ENCODE measurements at regions not wholly inside any gene's neighbourhood (a gene's known extent, or its start where the extent isn't known, plus 50 kb on each side); places are given as distances from the start of the nearest gene placed in this dataset.
"Not testable (repeated sequence)": the region's sequence is repeated elsewhere in the genome, so short reads cannot be mapped to it uniquely, and the experiment has no call there.

- DNase-seq (ENCODE audit: low read depth, low spot score) = no peak
- in situ Hi-C loops (cut with HindIII; ENCODE audit: low pct_unique_long_range_greater_than_20kb, low sequenced_read_pairs) = no loop called here
These were observed 189.4 kb downstream of the UBE3A start for GRCh38 chr15:25249236-25250010.

DNA sequence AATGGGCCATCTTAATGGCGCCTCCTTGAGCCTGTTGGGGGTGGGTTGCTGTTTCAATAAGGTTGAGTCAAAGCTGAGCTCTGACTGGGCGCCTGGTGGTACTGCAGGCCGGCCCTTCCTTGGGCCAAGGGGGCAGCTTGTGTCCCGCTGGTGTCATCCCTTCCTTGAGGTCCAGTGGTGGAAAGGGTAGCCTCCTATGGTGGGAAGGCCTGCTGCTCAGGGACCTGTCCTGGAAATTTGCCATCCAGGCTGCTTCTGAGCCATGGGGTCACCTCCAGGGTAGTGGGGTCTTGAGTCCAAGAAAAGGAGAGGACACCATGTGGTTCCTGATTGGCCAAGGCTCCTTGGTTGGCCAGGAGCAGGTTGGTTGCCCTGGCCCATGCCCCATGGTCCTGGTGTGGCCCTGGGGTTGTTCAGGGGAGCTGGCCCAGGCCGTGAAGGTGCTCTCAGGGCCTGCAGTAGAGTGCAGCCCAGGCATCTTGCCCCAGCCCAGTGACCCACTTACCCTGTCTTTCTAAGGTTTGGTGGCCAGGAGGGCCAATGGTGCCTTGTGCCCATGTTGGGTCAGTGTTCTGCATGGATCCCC is 188.7 kb downstream of the UBE3A start:
- DNase-seq (ENCODE audit: low read depth, low spot score) = no peak
- in situ Hi-C loops (cut with HindIII; ENCODE audit: low pct_unique_long_range_greater_than_20kb, low sequenced_read_pairs) = no loop called here

DNA sequence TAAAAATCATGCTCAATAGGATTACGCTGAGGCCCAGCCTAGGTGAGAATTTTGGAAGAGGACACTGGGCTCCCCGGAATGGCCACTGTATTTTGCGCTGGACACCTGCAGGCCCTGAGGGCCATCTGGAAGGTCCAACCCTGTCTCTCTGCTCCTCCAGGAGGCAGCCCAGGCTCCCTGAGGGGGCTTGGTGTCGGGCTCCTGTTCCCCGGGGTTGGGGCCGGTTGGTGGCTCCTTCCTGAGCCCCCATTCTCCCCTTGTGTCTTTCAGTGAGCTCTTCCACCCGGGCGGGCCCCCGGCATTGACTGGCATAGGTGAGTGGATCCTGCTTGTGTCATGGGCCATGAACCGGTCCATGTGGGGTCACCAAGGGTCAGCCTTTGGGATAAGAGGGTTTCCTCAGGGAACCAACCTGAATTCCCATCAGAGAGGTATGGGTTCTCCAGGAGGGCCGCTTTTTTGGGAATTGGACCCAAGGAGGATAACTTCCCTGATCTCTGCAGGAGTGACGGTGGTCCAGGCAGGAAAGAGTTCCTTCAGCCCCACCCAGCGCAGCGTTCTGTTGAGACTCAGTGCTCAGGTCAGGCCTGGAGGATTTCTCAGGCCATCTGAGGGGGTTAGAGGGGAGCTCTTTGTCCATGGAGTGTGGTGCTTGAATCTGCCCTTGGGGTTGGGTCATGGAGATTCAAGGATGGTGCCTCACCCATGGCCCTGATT is 187.8 kb downstream of the UBE3A start:
- in situ Hi-C loops (cut with HindIII; ENCODE audit: low pct_unique_long_range_greater_than_20kb, low sequenced_read_pairs) = no loop called here

DNA sequence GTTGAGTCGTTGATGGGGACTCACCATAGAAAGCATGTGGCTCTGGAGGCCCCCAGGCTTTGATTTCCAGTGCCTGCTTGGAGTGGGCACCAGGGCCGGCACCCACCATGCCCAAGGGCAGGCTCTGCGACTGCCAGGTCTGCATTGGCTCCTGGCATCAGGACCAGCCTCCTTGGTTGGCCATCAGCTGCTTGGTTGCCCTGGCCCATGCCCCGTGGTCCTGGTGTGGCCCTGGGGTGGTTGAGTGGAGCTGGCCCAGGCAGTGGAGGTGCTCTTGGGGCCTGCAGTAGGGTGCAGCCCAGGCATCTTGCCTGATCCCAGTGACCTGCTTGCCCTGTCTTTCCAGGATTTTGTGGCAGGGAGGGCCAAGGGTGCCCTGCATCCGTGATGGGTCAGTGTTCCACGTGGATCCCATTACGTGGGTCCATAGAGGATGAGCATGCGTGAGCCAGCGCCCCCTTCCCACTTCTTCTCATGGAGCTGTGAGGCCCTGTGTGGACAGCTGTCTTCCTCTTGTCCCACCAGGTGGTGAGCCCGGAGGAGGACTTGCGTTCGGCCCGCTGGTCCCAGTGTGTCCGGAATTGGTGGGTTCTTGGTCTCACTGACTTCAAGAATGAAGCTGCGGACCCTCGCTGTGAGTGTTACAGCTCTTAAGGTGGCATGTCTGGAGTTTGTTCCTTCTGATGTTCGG is 187.0 kb downstream of the UBE3A start:
- in situ Hi-C loops (cut with HindIII; ENCODE audit: low pct_unique_long_range_greater_than_20kb, low sequenced_read_pairs) = no loop called here
- DNase-seq (ENCODE audit: low read depth, low spot score) = no peak

More for the DNA sequence above, 187.8 kb downstream of the UBE3A start:
- no peak for DNase-seq (ENCODE audit: low read depth, low spot score)

DNA sequence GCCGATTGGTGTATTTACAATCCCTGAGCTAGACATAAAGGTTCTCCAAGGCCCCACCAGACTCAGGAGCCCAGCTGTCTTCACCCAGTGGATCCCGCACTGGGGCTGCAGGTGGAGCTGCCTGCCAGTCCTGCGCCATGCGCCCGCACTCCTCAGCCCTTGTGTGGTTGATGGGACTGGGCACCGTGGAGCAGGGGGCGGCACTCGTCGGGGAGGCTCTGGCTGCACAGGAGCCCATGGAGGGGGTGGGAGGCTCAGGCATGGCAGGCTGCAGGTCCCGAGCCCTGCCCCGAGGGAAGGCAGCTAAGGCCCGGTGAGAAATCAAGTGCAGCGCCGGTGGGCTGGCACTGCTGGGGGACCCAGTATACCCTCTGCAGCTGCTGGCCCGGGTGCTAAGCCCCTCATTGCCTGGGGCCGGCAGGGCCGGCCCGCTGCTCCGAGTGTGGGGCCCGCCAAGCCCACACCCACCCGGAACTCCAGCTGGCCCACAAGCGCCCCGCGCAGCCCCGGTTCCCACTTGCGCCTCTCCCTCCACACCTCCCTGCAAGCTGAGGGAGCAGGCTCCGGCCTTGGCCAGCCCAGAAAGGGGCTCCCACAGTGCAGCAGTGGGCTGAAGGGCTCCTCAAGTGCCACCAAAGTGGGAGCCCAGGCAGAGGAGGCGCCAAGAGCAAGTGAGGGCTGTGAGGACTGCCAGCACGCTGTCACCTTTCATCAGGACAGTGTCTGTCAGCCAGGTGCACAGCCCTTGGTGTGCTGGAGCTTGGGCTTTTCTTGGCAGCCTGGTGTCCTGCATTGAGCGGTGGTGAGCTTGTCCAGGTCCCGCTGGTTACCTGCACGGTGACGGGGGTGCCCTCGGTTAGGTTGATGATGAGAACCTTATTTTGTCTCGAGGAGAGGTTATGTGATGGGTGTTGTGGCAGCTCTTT is 185.5 kb downstream of the UBE3A start:
- in situ Hi-C loops (cut with HindIII; ENCODE audit: low pct_unique_long_range_greater_than_20kb, low sequenced_read_pairs); DNase-seq (ENCODE audit: low read depth, low spot score): not testable (repeated sequence)

DNA sequence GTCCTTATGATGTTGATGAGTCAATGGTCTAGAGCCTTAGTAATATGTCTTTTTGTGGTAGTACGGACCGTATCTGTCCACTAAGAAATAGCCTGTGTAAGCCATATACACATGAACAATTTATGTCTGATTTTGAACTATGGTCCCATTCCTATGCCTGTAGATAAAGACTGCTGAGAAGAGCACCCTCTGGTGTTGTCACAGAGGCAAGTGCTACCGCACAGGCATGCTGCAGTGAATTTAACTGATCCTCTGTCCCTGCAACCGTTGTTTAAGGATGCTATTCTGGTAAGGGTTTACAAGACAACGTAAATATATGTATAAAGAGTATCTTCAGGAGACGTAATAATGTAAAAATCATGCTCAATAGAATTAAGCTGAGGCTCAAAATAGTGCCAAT is 170.7 kb downstream of the UBE3A start:
- DNase-seq (ENCODE audit: low read depth, low spot score) = peak; percentile 46

More for the DNA sequence above, 170.7 kb downstream of the UBE3A start:
- in situ Hi-C loops (cut with HindIII; ENCODE audit: low pct_unique_long_range_greater_than_20kb, low sequenced_read_pairs) = no loop called here

Small RNAs in the stretch of these regions (small RNA-seq; reads per million reads assigned to genes)
- 0 reads per million in 2 experiments for gene RF00105
- 0 reads per million in 2 experiments for gene SNORD115-1
- 0 to 0.21 reads per million in 2 experiments for gene SNORD115-10
- gene SNORD115-11 = 0 reads per million in 2 experiments
- gene SNORD115-12 = 0 reads per million in 2 experiments
- 0 to 0.15 reads per million in 2 experiments for gene SNORD115-14
- gene SNORD115-15 = 0 to 0.35 reads per million in 2 experiments
- gene SNORD115-16 = 0 to 0.15 reads per million in 2 experiments
- gene SNORD115-17 = 0 to 0.10 reads per million in 2 experiments
- 0 reads per million in 2 experiments for gene SNORD115-18
- 0 reads per million in 2 experiments for gene SNORD115-19
- gene SNORD115-2 = 0 reads per million in 2 experiments
- 0.06 to 0.14 reads per million in 2 experiments for gene SNORD115-20
- gene SNORD115-21 = 0.04 to 0.10 reads per million in 2 experiments
- gene SNORD115-22 = 0 reads per million in 2 experiments
- 0 to 0.21 reads per million in 2 experiments for gene SNORD115-23
- 0 reads per million in 2 experiments for gene SNORD115-24
- 0 reads per million in 2 experiments for gene SNORD115-25
- gene SNORD115-27 = 0 reads per million in 2 experiments
- 0 reads per million in 2 experiments for gene SNORD115-28
- gene SNORD115-29 = 0 reads per million in 2 experiments
- gene SNORD115-3 = 0 to 0.04 reads per million in 2 experiments
- gene SNORD115-30 = 0 to 0.06 reads per million in 2 experiments
- 0 to 0.02 reads per million in 2 experiments for gene SNORD115-31
- 0 to 0.08 reads per million in 2 experiments for gene SNORD115-32
- gene SNORD115-33 = 0 to 0.12 reads per million in 2 experiments
- 0 to 0.04 reads per million in 2 experiments for gene SNORD115-34
- gene SNORD115-35 = 0 to 0.02 reads per million in 2 experiments
- 0 reads per million in 2 experiments for gene SNORD115-36
- 0 reads per million in 2 experiments for gene SNORD115-37
- 0 to 0.10 reads per million in 2 experiments for gene SNORD115-38
- gene SNORD115-39 = 0 to 0.02 reads per million in 2 experiments
- 0 to 0.02 reads per million in 2 experiments for gene SNORD115-4
- 0.08 to 0.19 reads per million in 2 experiments for gene SNORD115-40
- gene SNORD115-41 = 0 to 0.33 reads per million in 2 experiments
- 0 to 0.10 reads per million in 2 experiments for gene SNORD115-42
- gene SNORD115-43 = 0 reads per million in 2 experiments
- 0 to 0.19 reads per million in 2 experiments for gene SNORD115-44
- gene SNORD115-45 = 0 reads per million in 2 experiments
- 0 reads per million in 2 experiments for gene SNORD115-46
- 0 reads per million in 2 experiments for gene SNORD115-47
- gene SNORD115-5 = 0 to 0.04 reads per million in 2 experiments
- gene SNORD115-6 = 0 to 0.02 reads per million in 2 experiments
- 0 reads per million in 2 experiments for gene SNORD115-7
- gene SNORD115-8 = 0.12 to 0.14 reads per million in 2 experiments
- gene SNORD115-9 = 0 reads per million in 2 experiments
- 39.2 to 106 reads per million in 2 experiments for gene SNORD116-1
- 0 to 0.05 reads per million in 2 experiments for gene SNORD116-10
- gene SNORD116-11 = 2.3 to 3.5 reads per million in 2 experiments
- 6.1 to 6.3 reads per million in 2 experiments for gene SNORD116-12
- 13.3 to 29.3 reads per million in 2 experiments for gene SNORD116-13
- gene SNORD116-14 = 112 to 249 reads per million in 2 experiments
- 50.9 to 101 reads per million in 2 experiments for gene SNORD116-15
- gene SNORD116-16 = 269 to 494 reads per million in 2 experiments
- 0.62 to 0.81 reads per million in 2 experiments for gene SNORD116-17
- 177 to 445 reads per million in 2 experiments for gene SNORD116-18
- gene SNORD116-19 = 0.19 to 0.33 reads per million in 2 experiments
- gene SNORD116-2 = 21.6 to 53.5 reads per million in 2 experiments
- gene SNORD116-22 = 0 reads per million in 2 experiments
- gene SNORD116-23 = 21.3 to 37.5 reads per million in 2 experiments
- 500 to 531 reads per million in 2 experiments for gene SNORD116-24
- 83.1 to 172 reads per million in 2 experiments for gene SNORD116-25
- 267 to 268 reads per million in 2 experiments for gene SNORD116-29
- gene SNORD116-3 = 0 reads per million in 2 experiments
- 0 reads per million in 2 experiments for gene SNORD116-30
- gene SNORD116-5 = 0 reads per million in 2 experiments
- 22.7 to 36.2 reads per million in 2 experiments for gene SNORD116-6
- gene SNORD116-7 = 0 reads per million in 2 experiments
- gene SNORD116-8 = 72.3 to 76.9 reads per million in 2 experiments
- gene SNORD116-9 = 0 to 0.06 reads per million in 2 experiments
